Stimulated activated CD8-positive, alpha-beta memory T cell treated with anti-CD3 and anti-CD28 coated beads, Interleukin-4, amount 100 ng/mL, for 48 hours (primary cell): ENCODE measurements at regions not wholly inside any gene's neighbourhood (a gene's known extent, or its start where the extent isn't known, plus 50 kb on each side); places are given as distances from the start of the nearest gene placed in this dataset.

Experiments used
- DNase-seq: peaks from one replicate; pipeline ENCODE4 v3.0.0-alpha.2; 2020

DNA sequence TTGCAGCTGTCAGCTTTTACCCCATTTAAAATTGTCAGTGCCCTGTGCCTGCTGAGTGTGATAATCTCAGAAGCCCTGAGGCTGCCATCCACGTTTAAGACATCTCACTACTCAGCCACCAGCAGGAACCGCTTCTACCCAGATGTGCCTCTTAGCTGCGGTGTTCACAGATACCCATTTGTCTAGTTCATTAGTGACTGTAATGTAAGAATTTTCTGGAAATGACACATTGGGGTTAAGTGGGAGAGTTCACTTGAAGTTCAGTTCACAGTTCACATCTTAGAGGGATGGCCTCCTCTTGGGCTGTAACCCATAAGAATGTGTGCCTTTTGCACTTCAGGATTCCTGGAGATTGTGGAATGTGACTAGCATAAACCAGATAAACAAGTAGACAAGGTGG, 477.7 kb downstream of the BTBD3 start:
- no peak for DNase-seq

DNA sequence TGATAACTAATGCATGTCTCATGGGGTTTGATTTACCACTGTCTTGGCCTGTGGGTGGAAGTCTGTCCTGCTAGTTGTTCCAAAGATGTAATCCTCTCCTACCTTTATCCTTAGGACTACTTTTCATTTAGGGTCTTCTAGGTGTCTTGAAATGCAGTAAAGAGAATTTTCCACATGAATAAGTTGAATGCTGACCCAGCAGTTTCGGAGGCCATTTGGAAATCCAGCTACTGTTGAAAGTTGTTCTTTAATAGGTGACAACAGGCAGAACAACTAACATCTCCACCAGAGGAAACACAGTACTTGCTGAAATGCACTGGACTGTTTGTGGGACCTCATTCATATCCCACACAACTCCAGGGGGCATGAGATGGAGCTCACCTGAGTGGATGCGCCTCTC, 478.1 kb downstream of the BTBD3 start:
- DNase-seq: no peak

DNA sequence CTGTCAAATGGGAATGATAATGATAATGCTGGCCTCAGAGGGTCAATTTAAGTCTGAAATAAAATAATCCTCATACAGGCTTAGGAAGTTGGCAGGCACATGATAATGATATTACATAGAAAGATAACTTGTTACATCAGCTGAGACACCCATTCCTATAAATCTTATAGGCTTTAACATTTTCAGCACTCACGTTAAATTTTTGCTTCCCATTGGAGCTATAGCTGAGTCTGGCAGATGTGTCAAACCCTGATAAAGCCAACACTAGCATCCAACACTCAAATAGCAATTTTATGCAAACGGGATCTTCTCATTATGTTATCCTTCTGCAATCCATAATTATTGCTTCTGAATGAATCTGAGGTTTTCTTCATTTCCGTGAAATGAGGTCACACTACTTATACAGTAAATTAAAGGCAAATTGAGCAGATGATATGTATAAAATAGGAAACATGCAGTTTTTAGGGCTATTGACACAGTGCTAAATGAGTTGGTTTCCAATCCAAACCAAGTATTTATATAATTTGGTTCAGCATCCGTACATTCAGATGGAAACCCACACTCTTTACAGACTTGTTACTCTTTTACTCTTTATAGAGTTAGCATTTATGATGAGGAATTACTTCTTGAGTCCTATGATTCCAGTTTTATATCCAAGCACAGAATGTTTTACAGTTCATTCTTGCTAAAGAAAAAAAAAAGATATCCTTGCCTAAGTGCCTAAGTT, 481.6 kb downstream of the BTBD3 start:
- no peak for DNase-seq

DNA sequence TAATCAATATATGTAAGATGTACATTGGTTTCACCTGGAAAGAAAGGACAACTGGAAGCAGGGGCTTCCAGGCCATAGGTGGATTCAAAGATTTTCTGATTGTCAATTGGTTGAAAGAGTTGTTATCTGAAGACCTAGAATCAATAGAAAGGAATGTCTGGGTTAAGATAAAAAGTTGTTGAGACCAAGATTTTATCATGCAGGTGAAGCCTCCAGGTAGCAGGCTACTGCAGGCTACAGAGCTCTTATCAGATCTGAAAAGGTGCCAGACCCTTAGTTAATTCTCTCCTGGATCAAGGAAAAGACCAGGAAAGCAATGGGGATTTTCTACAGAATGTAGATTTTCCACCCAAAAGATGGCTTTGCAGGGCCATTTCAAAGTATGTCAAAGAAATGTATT, 487.2 kb downstream of the BTBD3 start:
- DNase-seq: no peak

DNA sequence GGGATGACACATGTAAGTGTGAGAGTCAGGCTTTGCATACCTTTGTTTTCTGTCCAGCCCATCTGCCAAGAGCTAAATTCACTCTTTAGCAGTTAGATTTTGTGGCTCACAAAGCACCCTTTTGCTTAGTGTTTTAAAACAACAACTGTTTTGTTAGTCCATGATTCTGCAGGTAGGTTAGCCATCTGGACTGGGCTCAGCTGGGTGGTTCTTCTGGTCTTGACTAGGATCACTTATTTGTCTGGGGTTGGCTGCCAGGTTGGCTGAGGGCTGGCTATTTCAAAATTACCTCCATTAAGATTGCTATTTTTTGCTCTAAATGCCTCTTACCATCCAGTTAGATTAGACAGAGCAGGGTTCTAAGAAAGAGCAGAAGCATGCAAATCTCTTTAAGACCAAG, 489.3 kb downstream of the BTBD3 start:
- no peak for DNase-seq

DNA sequence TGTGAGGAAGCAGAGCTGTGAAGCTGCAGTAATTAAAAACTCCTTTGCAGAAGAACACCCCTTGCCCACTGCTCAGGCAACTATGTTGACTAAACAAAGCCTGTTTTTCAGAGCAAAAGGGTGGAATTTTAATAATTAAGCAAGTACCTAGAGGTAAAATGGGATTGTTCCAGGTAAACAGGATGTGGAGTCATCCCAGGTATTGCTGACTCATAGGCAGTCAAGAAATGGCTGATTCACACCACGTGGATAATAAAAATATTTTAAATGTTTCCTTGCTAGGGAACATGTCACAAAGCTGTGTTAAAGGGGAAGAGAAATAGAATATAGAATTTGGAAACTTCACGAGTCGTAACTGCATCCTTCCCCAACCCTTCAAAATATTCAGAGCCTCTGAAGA, 491.8 kb downstream of the BTBD3 start:
- no peak for DNase-seq

DNA sequence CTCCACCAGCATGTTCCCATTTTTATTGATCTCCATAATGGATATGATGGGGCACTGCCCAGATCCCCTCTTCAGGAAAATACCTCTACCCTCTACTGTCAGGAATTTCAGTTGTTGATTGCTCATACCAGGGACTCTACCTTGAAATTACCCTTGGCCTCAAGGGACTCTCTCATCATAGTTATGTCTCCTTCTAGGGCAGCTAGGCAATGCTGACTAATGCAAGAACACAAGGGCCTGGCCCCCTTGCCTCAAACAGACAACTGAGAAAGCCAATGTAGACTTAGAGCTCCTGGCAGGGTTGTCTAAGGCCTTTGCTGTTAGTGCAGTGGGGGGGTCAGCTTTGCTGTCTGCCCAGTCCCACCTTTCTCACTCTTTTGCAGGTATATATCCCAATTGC, 493.1 kb downstream of the BTBD3 start:
- no peak for DNase-seq

DNA sequence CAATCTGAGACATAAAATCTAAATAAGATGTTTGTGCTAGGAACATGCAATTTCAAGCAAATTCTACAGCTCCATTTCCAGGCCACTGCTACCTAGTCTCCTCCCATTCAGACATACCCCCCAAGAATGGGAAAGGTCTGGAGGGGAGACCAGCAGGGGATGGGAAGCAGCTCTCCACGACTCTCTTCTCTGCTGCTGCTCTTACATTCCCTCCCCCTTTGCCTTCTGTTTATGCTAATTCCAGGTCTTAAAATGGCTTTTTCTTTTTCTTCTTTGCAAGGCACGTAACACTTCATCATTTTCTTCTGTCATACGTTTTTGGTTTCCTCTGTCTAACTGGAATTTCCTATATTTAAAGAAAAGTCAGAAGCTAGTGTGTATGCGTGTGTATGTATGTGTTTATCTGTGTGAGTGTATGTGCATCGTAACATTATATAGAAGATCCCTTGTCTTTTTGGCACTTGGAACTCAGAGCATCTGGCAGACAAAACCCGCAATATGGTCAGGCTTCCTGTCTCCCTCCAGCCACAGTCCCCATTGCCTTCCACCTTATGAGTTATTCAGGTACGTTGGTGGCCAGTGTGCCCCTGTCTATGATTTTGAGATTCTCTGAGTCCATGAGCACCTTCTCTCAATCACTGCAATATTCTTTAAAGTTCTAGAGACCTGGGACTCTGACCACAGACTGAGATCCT, 493.7 kb downstream of the BTBD3 start:
- DNase-seq: no peak

DNA sequence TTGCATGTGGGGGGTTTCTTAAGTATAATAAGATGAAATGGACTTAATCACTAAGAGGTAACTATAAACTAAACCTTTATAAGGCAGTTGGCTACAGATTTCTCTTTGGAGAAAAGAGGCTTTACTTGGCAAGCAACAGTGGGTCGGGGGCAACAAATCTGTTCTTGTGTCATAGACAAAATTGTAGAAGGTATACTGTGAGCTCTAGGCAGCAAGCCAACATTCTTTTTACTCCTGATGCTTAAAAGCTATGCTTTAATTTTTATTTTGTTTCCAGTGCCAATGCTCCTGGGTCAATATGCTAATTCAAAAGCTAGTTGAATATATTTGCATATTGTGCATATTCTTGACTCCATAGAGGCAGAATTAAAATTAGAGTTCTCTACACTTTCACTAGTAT, 495.4 kb downstream of the BTBD3 start:
- no peak for DNase-seq

DNA sequence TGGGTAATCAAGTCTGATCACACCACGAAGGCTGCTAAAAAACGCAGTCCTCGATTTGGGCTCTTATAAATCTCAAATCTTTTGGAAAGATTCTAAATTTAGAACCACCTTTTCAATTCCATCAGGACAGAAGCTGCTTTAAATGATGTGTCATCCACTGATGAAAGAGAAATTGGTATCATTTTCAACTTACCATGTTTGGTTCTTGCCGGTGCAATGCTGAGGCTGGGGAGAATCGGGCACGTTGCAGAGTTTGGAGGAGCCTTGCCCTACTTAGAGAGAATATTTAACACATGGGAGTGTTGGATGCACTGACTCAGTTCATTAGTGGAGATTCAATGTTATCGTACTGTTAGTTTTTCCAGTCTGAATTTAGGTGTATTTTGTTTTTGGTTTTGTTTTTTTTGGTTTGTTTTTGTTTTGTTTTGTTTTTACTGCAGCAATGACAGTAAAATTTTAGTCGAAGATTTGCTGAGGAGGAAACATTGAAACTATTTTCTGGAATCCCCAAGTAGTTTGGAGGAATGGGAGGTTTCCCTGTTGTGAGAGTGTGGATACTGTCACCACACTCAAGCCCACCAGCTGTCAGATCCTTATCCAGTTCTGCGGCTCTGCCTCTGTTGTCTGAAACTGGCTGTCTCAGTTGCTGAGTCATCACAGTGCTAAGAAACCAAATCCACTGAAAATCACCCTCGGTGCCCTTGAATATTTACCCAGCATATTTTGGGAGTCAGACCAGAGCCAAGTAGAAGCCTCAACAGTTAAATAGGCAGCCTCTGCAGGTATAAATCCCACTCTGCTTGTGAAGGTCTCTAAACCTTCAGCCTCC, 497.0 kb downstream of the BTBD3 start:
- no peak for DNase-seq

DNA sequence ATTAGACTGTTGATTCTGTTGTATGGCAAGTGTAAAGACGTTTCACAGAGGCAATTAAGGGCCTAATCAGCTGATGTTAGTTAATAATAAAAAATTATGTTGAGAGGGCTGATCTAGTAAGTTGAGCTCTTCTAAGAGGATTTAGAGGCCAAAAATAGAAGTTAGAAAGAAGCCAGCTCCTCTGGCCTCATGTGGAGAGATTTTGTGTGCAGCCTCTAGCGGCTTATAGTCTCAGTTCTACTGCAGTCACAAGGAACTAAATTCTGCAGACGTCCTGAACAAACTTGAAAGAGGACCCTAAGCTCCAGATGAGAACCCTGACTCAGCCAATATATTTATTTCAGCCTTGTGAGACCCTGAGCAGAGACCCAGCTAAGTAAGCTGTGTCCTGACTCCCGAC, 498.6 kb downstream of the BTBD3 start:
- no peak for DNase-seq

DNA sequence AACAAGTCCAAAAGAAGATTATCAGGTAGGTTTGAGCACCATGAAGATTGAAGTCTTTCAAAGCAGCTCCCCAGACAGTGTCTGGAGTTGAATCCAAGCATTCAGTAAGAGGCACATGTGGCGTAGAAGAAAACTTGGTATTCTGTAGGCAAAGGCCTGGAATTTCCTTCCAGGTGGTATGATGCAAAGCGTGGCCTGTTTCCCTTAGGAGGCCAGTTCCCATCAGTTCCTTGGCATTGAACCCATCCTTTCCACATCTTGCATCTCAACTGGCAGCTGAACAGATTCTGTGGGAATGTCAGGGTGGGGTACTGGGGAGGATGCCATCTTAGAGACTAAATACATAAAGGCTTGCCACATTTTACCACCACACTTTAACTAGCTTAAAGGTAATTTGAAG, 516.0 kb downstream of the BTBD3 start:
- DNase-seq: no peak

DNA sequence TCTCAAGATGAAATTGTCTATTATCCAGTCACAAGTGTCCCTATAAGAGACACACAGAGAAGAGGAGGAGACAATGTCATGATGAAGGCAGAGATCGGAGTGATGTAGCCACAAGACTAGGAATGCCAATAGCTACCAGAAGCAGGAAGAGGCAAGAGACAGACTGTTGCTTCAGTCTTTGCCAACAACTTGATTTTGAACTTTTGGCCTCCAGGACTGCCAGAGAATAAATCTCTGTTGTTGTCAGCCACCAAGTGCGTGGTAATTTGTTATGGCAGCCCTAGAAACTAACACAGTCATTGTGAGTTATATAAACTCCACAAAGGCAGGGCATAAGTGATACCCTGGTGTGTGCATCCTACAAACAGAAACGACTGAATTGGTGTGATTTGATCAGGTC, 517.0 kb downstream of the BTBD3 start:
- no peak for DNase-seq

DNA sequence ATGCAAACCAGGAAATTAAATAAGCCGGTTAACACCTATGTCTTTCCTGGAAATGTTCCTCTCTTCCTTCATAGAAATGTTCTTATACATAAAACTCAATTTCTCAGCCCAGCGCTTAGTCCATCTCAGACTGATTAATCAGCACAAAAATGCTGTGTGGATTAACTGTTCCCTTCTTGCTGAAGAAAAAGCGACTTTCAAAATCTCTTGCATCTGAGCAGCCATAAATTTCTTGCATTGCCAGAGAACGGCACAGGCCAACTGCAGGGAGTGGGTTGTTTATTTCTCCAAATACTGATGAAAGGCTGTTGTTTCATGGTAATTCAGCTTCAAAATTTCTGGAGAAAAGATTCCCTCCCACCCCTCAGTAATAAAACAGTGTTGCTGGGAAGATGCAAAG, 517.6 kb downstream of the BTBD3 start:
- no peak for DNase-seq

DNA sequence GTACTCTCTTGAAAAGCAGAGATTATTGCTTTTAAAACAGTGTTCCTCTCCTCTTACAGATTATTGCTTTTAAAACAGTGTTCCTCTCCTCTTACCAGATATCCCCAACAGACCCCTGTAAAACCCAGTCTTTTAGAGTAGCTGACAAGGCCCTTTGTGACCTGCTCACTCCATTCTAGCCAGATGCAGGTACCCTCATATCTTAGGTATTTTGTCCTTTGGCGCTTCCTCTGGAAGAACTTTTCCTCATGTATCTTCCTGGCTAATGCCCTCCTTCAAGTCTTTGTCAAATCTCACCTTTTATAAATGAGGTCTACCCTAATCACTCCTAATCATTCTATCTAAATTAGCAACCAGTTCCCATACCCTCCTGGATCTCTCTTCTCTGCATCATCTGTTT, 536.0 kb downstream of the BTBD3 start:
- DNase-seq: no peak

DNA sequence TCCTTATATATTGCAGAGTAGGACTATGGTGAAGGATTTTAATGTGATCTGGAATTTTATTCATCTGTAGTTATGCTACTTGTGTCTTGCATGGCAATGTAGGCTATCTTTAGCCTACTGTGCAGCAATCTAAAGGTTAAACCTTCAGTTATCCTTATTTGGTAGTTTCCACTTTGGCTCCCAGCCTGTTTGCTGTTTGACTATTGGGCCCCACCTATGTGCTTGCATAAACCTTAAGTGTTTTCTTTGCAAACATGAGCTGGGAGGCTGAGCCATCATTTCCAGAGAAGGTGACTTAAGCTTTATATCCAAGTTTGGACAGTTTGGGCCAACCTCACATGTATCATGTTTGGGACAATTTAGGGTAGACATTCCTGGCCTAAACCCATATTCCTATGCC, 537.5 kb downstream of the BTBD3 start:
- DNase-seq: no peak

DNA sequence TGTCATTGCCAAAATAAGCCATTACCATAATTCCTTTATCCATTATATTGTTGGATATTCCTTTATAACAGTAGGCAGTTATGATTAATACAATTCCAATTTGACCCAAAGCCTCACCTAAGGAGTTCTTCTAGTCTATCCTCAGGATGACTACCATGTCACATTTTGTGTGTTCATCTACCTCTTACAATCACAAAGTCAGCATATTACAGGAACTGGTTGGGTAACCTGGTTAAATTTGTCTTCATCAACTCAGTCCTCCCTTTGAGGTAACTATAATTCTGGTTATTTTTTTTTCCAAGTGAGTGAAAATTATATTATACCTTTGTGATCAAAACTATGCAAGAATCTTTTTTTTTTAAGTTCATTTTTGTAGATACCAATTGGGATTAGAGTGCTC, 540.5 kb downstream of the BTBD3 start:
- no peak for DNase-seq

DNA sequence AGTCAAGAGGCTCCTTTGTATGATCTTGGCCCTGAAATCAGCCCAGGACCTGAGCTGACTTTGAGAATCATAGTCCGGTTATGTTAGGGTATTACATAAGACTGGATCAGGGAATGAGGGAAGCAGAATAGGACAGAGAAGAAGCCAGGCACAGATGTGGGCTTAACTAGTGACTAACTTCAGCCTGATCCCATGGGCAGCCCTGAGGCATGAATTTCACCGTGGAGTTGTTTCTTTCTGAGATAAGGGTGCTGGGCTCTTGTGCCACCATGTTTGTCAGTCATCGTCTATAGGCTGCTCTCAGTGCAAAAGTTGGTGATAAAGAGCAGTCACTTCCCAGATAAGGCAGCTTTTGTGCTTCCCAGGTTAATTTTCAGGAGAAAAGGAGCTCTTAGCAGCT, 544.7 kb upstream of the SPTLC3 start:
- DNase-seq: no peak

DNA sequence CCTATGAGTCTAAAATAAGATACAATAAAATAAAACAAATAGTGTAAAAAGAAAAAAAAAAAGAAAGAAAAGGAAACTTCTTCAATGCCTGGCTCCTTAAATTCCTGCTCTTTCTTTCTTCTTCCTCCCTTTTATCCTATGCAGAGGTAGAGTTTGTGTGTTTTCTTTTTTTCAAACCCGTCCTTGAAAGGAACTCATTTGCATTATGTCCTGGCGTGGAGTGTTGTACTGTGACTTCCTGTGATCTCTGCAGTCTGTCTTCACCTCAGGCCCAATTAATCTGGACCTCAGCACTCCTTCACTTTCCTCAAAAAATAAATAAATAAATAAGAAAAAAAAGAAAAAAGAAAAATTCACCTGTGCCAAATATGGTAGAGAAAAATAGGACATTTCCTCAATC, 541.9 kb upstream of the SPTLC3 start:
- DNase-seq: no peak

DNA sequence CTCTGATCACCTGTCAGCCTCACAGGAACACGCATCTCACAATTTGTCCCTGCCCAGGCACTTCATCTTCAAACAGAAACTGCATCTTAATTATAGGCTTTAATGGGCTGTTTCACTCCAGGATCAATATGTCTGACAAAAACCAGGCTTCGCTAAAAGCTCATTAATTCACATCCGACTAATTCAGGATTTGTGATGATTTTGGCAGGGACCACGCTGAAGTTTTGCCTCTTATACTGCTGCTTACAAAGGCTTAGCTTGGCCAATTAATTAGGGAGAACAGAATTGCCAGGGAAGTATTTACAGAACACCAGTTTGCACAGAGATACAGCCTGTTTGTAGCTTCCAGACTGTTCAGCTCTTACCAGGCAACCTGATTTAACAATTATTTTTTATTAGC, 541.0 kb upstream of the SPTLC3 start:
- no peak for DNase-seq

DNA sequence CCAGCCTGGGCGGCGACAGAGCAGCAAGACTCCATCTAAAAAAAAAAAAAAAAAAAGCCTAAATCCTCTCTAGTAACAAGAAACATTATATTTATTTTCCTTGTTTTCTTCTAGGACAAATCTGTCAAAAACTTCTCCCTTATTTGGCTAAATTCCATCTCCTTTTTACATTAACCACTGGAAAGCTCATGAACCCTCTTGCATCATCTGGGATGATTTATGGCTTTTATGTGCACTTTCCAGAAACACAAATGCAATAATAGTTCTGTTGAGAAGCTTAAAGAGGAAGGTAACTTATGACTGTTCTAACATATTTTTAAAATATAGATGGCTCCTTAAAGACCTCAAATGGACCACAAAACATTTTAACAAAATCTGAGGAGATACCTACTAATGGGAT, 526.1 kb upstream of the SPTLC3 start:
- DNase-seq: no peak

DNA sequence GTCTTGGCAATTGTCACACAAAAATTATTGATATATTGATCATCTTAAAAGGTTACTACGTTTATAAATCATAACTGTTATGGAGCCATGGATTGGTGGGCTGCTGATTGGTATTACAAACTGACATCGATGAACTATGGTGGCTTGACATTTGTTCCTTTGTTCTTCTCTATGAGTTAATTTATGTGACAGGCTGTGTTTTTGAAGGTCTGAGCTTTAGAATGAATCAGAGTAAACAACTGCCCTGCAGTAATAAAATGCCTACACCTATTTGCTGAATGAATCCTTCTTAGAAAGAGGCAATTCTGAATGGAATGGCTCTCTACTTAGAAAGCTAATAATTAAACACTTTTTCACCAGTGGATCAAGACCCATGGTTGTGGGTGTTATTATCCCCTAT, 506.3 kb upstream of the SPTLC3 start:
- DNase-seq: no peak

DNA sequence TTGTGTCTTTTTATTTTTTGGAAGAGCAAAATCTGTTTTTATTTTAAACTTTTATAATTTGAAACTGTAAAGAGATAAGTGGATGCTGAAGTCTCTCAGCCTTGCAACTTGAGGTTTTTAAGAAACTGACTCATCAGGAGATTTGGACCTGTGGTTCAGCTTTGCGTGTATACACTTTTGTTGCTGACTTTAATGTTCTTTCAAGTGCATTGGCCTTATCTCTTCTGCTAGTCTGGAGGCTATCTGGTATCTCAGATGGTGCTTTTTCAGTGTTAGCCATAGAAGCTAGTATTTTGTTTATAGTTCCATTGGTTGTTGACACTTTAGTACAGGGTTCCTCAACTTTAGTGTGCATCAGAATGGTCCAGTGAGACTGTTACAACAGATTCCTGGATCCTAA, 504.0 kb upstream of the SPTLC3 start:
- DNase-seq: no peak

DNA sequence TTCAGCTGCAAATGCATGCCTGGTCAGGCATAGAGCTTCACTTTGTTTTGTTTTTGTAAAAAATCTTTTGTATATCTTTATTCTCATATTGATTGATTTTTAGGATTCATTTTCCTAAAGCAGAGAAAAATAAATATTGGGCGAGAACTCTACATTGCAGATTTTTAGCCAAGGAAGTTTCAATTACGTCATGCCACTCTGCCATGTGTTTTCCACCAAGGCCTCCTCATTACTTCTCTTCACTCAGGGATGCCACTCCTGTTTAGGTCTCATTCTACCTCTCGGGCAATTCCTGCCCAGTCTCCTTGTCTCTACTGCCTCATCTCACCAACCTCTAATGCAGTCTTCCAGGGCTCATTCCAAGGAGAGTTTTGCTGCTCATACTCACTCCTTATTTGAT, 497.3 kb upstream of the SPTLC3 start:
- DNase-seq: no peak
